Upper lobe of left lung (tissue), 4 donors: ENCODE measurements at regions not wholly inside any gene's neighbourhood (a gene's known extent, or its start where the extent isn't known, plus 50 kb on each side); places are given as distances from the start of the nearest gene placed in this dataset.

ENCODE experiments used
- EP300 ChIP-seq, 4 donors: sonication (generic); formaldehyde crosslinking; IDR thresholded peaks; one replicate each; pipeline ENCODE4 v1.5.1; 2017; ENCODE audit warnings: antibody characterized with exemption in 4 of 4, control low read depth in 2 of 4
- POLR2A ChIP-seq, 4 donors: fragments of 450-650 bp; IDR thresholded peaks; one replicate each; pipeline ENCODE4 v1.5.1; 2016 to 2017; ENCODE audit warnings: antibody characterized with exemption in 4 of 4, mild to moderate bottlenecking in 2 of 4
- POLR2AphosphoS5 ChIP-seq, 2 donors: sonication (generic); formaldehyde crosslinking; IDR thresholded peaks; one replicate each; pipeline ENCODE4 v1.5.1; 2017; ENCODE audit warnings: antibody characterized with exemption in 2 of 2
- TF ChIP-seq, protein P1 (sequence below), 6 experiments: fragments of 450-650 bp in 4 of 6; fragments of 200-600 bp in 2 of 6; sonication (generic) in 2 of 6; IDR thresholded peaks; one replicate each; pipeline ENCODE4 v1.5.1; 2016 to 2019; ENCODE audit warnings: antibody characterized with exemption in 6 of 6

DNA sequence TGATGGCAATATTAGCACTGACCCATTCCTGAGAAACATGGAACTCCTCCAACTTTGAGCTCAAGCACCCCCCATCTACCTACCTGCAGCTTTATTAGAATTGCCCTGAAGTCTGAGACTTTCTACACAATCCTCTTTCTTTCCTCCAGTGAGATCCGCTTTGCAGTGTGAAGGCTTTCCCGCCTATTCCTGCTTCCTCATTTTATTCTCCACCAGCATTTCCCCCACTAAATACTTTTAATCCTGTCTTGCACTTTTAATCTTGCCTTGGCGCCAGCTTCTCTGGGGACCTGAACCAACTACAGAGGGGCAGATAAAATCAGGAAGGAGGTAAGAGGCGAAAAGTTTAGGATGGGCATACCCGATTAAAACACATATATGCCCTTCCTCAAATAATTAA, 178.1 kb upstream of the PRDM1 start:
- TF ChIP-seq, protein P1, sequence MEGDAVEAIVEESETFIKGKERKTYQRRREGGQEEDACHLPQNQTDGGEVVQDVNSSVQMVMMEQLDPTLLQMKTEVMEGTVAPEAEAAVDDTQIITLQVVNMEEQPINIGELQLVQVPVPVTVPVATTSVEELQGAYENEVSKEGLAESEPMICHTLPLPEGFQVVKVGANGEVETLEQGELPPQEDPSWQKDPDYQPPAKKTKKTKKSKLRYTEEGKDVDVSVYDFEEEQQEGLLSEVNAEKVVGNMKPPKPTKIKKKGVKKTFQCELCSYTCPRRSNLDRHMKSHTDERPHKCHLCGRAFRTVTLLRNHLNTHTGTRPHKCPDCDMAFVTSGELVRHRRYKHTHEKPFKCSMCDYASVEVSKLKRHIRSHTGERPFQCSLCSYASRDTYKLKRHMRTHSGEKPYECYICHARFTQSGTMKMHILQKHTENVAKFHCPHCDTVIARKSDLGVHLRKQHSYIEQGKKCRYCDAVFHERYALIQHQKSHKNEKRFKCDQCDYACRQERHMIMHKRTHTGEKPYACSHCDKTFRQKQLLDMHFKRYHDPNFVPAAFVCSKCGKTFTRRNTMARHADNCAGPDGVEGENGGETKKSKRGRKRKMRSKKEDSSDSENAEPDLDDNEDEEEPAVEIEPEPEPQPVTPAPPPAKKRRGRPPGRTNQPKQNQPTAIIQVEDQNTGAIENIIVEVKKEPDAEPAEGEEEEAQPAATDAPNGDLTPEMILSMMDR (IDR thresholded peaks at IDR 0.05), result no peak
- TF ChIP-seq EP300 (IDR thresholded peaks at IDR 0.05), result no peak
- TF ChIP-seq POLR2AphosphoS5 (IDR thresholded peaks at IDR 0.05), result no peak
- TF ChIP-seq POLR2A (IDR thresholded peaks at IDR 0.05), result no peak
